HEK293 (cell line): ENCODE measurements at regions not wholly inside any gene's neighbourhood (a gene's known extent, or its start where the extent isn't known, plus 50 kb on each side); places are given as distances from the start of the nearest gene placed in this dataset.

Experiments
- CTCF ChIP-seq: fragments of 450-650 bp; formaldehyde crosslinking; IDR thresholded peaks from 2 replicates; pipeline ENCODE4 v1.5.1; 2016; ENCODE audit warnings: missing biosample characterization, missing genetic modification characterization
- KLF17 ChIP-seq: fragments of 450-650 bp; formaldehyde crosslinking; IDR thresholded peaks from 2 replicates; pipeline ENCODE4 v1.5.1; 2016; ENCODE audit warnings: missing biosample characterization, missing genetic modification characterization
- WT1 ChIP-seq: fragments of 450-650 bp; formaldehyde crosslinking; IDR thresholded peaks from 2 replicates; pipeline ENCODE4 v1.5.1; 2016; ENCODE audit warnings: missing biosample characterization, missing genetic modification characterization

- TF ChIP-seq CTCF (tag by site-specific recombination): no peak
- no peak for TF ChIP-seq KLF17
- TF ChIP-seq WT1 (tag by site-specific recombination): no peak
Measured at GRCh38 chr9:117649126-117649525, 55.1 kb upstream of the TLR4 start.
